ENCODE measurements at regions not wholly inside any gene's neighbourhood (a gene's known extent, or its start where the extent isn't known, plus 50 kb on each side); places are given as distances from the start of the nearest gene placed in this dataset.

DNA sequence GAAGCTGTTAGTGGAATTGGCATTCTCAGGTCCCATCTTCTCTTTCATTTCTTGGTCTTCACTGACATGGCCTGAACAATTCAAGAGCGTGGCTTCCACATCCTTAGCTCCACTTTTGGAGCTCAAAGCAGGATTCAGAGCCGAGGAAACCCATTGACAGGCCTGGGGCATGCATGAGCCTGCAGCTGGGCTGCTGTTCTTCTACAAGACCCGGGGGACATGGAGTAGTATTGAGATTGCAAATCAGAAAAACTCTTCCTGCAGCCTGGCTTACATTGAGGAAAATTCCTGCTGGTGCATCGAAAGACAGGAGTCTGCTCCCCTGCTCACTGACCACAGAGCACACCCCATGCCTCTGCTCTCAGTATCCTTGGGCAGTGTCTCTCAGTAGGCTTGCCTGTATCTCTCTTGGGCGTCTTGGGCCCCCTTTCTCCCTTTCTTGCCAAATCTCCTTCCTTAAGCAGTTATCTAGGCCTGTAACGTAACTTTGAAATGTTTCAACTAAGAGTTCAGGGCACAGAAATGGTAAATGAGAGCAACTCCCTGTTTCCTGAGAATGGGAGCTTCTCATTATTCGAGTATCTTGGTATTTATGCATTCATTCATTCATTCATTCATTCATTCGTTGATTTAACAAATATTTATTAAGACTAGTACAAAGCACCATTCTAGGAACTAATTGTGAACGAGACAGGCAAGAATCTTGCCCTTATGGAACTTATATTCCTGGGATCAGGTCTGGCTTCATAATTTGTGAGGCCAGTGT is 603.6 kb upstream of the CLINT1 start:
- TF ChIP-seq, protein P1, sequence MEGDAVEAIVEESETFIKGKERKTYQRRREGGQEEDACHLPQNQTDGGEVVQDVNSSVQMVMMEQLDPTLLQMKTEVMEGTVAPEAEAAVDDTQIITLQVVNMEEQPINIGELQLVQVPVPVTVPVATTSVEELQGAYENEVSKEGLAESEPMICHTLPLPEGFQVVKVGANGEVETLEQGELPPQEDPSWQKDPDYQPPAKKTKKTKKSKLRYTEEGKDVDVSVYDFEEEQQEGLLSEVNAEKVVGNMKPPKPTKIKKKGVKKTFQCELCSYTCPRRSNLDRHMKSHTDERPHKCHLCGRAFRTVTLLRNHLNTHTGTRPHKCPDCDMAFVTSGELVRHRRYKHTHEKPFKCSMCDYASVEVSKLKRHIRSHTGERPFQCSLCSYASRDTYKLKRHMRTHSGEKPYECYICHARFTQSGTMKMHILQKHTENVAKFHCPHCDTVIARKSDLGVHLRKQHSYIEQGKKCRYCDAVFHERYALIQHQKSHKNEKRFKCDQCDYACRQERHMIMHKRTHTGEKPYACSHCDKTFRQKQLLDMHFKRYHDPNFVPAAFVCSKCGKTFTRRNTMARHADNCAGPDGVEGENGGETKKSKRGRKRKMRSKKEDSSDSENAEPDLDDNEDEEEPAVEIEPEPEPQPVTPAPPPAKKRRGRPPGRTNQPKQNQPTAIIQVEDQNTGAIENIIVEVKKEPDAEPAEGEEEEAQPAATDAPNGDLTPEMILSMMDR (IDR thresholded peaks at IDR 0.05), result no peak
- TF ChIP-seq POLR2A (IDR thresholded peaks at IDR 0.05), result no peak
